Smooth muscle cell (in vitro differentiated cells): ENCODE measurements at regions not wholly inside any gene's neighbourhood (a gene's known extent, or its start where the extent isn't known, plus 50 kb on each side); places are given as distances from the start of the nearest gene placed in this dataset.

Source experiments
- DNase-seq: peaks from one replicate; lab custom pipeline; 2025; ENCODE audit not compliant: unreplicated experiment; lab: John Stamatoyannopoulos, UW
- H2AFZ ChIP-seq: fragments of 200-600 bp; sonication (generic); 2 replicates; pipeline ENCODE4 v1.6.0; 2016; ENCODE audit warnings: antibody characterized with exemption, low read depth, mild to moderate bottlenecking
- H3F3A ChIP-seq: fragments of 200-600 bp; sonication (generic); 2 replicates; pipeline ENCODE4 v1.6.0; 2017; ENCODE audit warnings: antibody characterized with exemption, low read depth
- H3K27ac ChIP-seq: fragments of 200-600 bp; sonication (generic); 2 replicates; pipeline ENCODE4 v1.5.1; 2016; ENCODE audit warnings: low read depth, mild to moderate bottlenecking
- H3K27me3 ChIP-seq: fragments of 200-600 bp; sonication (generic); 2 replicates; pipeline ENCODE4 v1.6.1; 2016; ENCODE audit warnings: low read depth, mild to moderate bottlenecking
- H3K36me3 ChIP-seq: fragments of 200-600 bp; sonication (generic); 2 replicates; pipeline ENCODE4 v1.5.1; 2016; ENCODE audit warnings: low read depth
- H3K4me1 ChIP-seq: fragments of 200-600 bp; sonication (generic); 2 replicates; pipeline ENCODE4 v1.5.1; 2016; ENCODE audit warnings: low read depth
- H3K4me2 ChIP-seq: fragments of 200-600 bp; sonication (generic); 2 replicates; pipeline ENCODE4 v1.6.0; 2016; ENCODE audit warnings: mild to moderate bottlenecking
- H3K4me3 ChIP-seq: fragments of 200-600 bp; sonication (generic); 2 replicates; pipeline ENCODE4 v1.5.1; 2016; ENCODE audit warnings: mild to moderate bottlenecking
- H3K79me2 ChIP-seq: fragments of 200-600 bp; sonication (generic); 2 replicates; pipeline ENCODE4 v1.6.0; 2016; ENCODE audit warnings: low read depth, mild to moderate bottlenecking
- H3K9ac ChIP-seq: fragments of 200-600 bp; sonication (generic); 2 replicates; pipeline ENCODE4 v1.6.0; 2016; ENCODE audit warnings: low read depth
- H3K9me3 ChIP-seq: fragments of 200-600 bp; sonication (generic); replicated peaks from 2 replicates; pipeline ENCODE4 v1.5.1; 2016; ENCODE audit warnings: low read depth
- H4K20me1 ChIP-seq: fragments of 200-600 bp; sonication (generic); 2 replicates; pipeline ENCODE4 v1.6.0; 2016; ENCODE audit warnings: low read depth
- CTCF ChIP-seq: fragments of 200-600 bp; sonication (generic); IDR thresholded peaks from 2 replicates; pipeline ENCODE4 v1.5.1; 2017; ENCODE audit warnings: borderline replicate concordance, mild to moderate bottlenecking, antibody characterized with exemption; ENCODE audit not compliant: insufficient read depth, poor library complexity, severe bottlenecking
- WGBS: methylation state at CpG from one replicate; pipeline ENCODE4 v1.1.7; 2016; ENCODE audit warnings: low lambda C conversion rate; 5-methylcytosine and 5-hydroxymethylcytosine counted together

GRCh38 chr1:193937308-193937707 is 750.9 kb upstream of the B3GALT2 start:
- no peak for TF ChIP-seq CTCF
- no peaks in the 10 kb centered on the region for H3K36me3 ChIP-seq
- H4K20me1 ChIP-seq, result no peaks in the 10 kb centered on the region
- H3K27ac ChIP-seq, result no peak overlapping the region
- H3K79me2 ChIP-seq, result no peaks in the 10 kb centered on the region
- H3K27me3 ChIP-seq, result no peaks in the 10 kb centered on the region
- no peak overlapping the region for H2AFZ ChIP-seq
- 97% methylated on average over 1 of the region's 1 CpG for WGBS
- no peak overlapping the region for H3K4me3 ChIP-seq
- no peaks in the 10 kb centered on the region for H3K9me3 ChIP-seq
- H3F3A ChIP-seq, result no peaks in the 10 kb centered on the region
- no peak overlapping the region for H3K9ac ChIP-seq
- H3K4me2 ChIP-seq, result no peak overlapping the region
- H3K4me1 ChIP-seq, result no peaks in the 10 kb centered on the region
- DNase-seq, result no peak

- no peaks in the 10 kb centered on the region for H4K20me1 ChIP-seq
- no peaks in the 10 kb centered on the region for H3F3A ChIP-seq
- no peaks in the 10 kb centered on the region for H3K27me3 ChIP-seq
- no peaks in the 10 kb centered on the region for H3K79me2 ChIP-seq
- no peak overlapping the region for H3K9ac ChIP-seq
- TF ChIP-seq CTCF, result no peak
- no peaks in the 10 kb centered on the region for H3K36me3 ChIP-seq
- no peak overlapping the region for H3K4me3 ChIP-seq
- 93% methylated on average over 2 of the region's 2 CpGs for WGBS
- no peaks in the 10 kb centered on the region for H3K9me3 ChIP-seq
- DNase-seq, result no peak
- no peak overlapping the region for H2AFZ ChIP-seq
- no peaks in the 10 kb centered on the region for H3K4me1 ChIP-seq
- H3K4me2 ChIP-seq, result no peak overlapping the region
- no peak overlapping the region for H3K27ac ChIP-seq
These were observed 746.6 kb upstream of the B3GALT2 start for GRCh38 chr1:193932979-193933378.

- Histone ChIP-seq H3K27me3 (no peaks in the 10 kb centered on the region), H3K4me2 (no peak overlapping the region), H3K4me3 (no peak overlapping the region), H3K36me3 (no peaks in the 10 kb centered on the region), H3F3A (no peaks in the 10 kb centered on the region), H3K9me3 (no peaks in the 10 kb centered on the region), H3K79me2 (no peaks in the 10 kb centered on the region), H3K9ac (no peak overlapping the region), H2AFZ (no peak overlapping the region), H3K4me1 (no peaks in the 10 kb centered on the region), H4K20me1 (no peaks in the 10 kb centered on the region), H3K27ac (no peak overlapping the region)
- no peak for DNase-seq
- WGBS, result 94% methylated on average over 8 of the region's 8 CpGs
- no peak for TF ChIP-seq CTCF
These were observed 744.9 kb upstream of the B3GALT2 start for GRCh38 chr1:193931356-193931755.

- Histone ChIP-seq H4K20me1 (no peaks in the 10 kb centered on the region), H3K27me3 (no peaks in the 10 kb centered on the region), H3K9ac (no peak overlapping the region), H3K4me1 (no peaks in the 10 kb centered on the region), H3F3A (no peaks in the 10 kb centered on the region), H3K4me2 (no peak overlapping the region), H3K79me2 (no peaks in the 10 kb centered on the region), H3K4me3 (no peak overlapping the region), H3K36me3 (no peaks in the 10 kb centered on the region), H3K27ac (no peak overlapping the region), H2AFZ (no peak overlapping the region), H3K9me3 (no peaks in the 10 kb centered on the region)
- 86% methylated on average over 4 of the region's 4 CpGs for WGBS
- no peak for DNase-seq
- TF ChIP-seq CTCF, result no peak
These were observed 743.1 kb upstream of the B3GALT2 start for GRCh38 chr1:193929374-193930033.
